A549 (cell line): ENCODE measurements at regions not wholly inside any gene's neighbourhood (a gene's known extent, or its start where the extent isn't known, plus 50 kb on each side); places are given as distances from the start of the nearest gene placed in this dataset.

Experiments
- ATAC-seq, 2 experiments: fragments of 200-7000 bp in 1 of 2; fragments of >200 bp in 1 of 2; cut with Nextera tagmentation in 1 of 2; cut with Tn5 transposase in 1 of 2; 3 replicates each; pipeline versions ENCODE4 v1.8.0 to v1.9.1; 2018 to 2020; ENCODE audit warnings: mild to moderate bottlenecking in 1 of 2, moderate library complexity in 1 of 2
- CTCF ChIA-PET: fragments of 300-600 bp; sonication (Branson Sonifier 250); formaldehyde crosslinking; extraction: SDS; loops from one replicate; lab custom pipeline; 2021; ENCODE audit warnings: antibody characterized with exemption, inconsistent platforms; lab: Yijun Ruan, JAX
- POLR2A ChIA-PET: fragments of 350-600 bp; formaldehyde crosslinking; extraction: SDS; loops from one replicate; lab custom pipeline; 2021; ENCODE audit warnings: antibody characterized with exemption, inconsistent platforms; lab: Yijun Ruan, JAX
- DNase-seq, 2 experiments: peaks; one replicate each; pipeline versions ENCODE4 v3.0.0 to v3.0.0-alpha.2; 2011 to 2016; ENCODE audit warnings: low read depth in 1 of 2, low spot score in 1 of 2
- FAIRE-seq: peaks from 2 replicates; lab custom pipeline; 2011; peaks lifted over from hg19 to GRCh38; lab: Jason Lieb, UNC
- H3K27ac ChIP-seq, 2 experiments: fragments of >200 bp; sonication (Bioruptor Twin); formaldehyde crosslinking; 3 replicates each; pipeline ENCODE4 v1.5.1; 2016 to 2017
- H3K4me1 ChIP-seq: fragments of >200 bp; sonication (Bioruptor Twin); formaldehyde crosslinking; 3 replicates; pipeline ENCODE4 v1.6.1; 2016
- H3K4me2 ChIP-seq: fragments of >200 bp; sonication (Bioruptor Twin); formaldehyde crosslinking; 3 replicates; pipeline ENCODE4 v1.6.1; 2016
- H3K4me3 ChIP-seq: fragments of >200 bp; sonication (Bioruptor Twin); formaldehyde crosslinking; 3 replicates; pipeline ENCODE4 v1.5.1; 2016
- H3K9me3 ChIP-seq: fragments of >200 bp; sonication (Bioruptor Twin); formaldehyde crosslinking; 3 replicates; pipeline ENCODE4 v1.6.1; 2016
- ATOH8 ChIP-seq: fragments of 250-450 bp; sonication (Bioruptor Pico); IDR thresholded peaks from 2 replicates; pipeline ENCODE4 v1.5.0; 2020; ENCODE audit warnings: low read depth, mild to moderate bottlenecking, moderate library complexity
- CBX2 ChIP-seq: fragments of 200-600 bp; sonication (generic); IDR thresholded peaks from 2 replicates; pipeline ENCODE4 v1.6.1; 2016; ENCODE audit warnings: low read depth, mild to moderate bottlenecking, borderline replicate concordance
- CBX8 ChIP-seq: fragments of 200-600 bp; sonication (generic); IDR thresholded peaks from 2 replicates; pipeline ENCODE4 v1.6.1; 2016
- CHD2 ChIP-seq: fragments of 150-350 bp; IDR thresholded peaks from 2 replicates; pipeline ENCODE4 v1.6.1; 2014; ENCODE audit warnings: low read length; ENCODE audit not compliant: partially characterized antibody
- EHF ChIP-seq: fragments of 250-450 bp; sonication (Bioruptor Pico); IDR thresholded peaks from 2 replicates; pipeline ENCODE4 v1.5.0; 2020; ENCODE audit warnings: mild to moderate bottlenecking
- EP300 ChIP-seq, 2 experiments: fragments of >200 bp; sonication (Bioruptor Twin); formaldehyde crosslinking; IDR thresholded peaks; 2 replicates in 1 of 2; 3 replicates in 1 of 2; pipeline ENCODE4 v1.6.1; 2016 to 2017
- ESRRA ChIP-seq: fragments of 150-350 bp; IDR thresholded peaks from 2 replicates; pipeline ENCODE4 v1.6.1; 2014; ENCODE audit warnings: mild to moderate bottlenecking, low read length, borderline replicate concordance
- HOXA7 ChIP-seq: fragments of 250-450 bp; sonication (Bioruptor Pico); IDR thresholded peaks from 2 replicates; pipeline ENCODE4 v1.5.0; 2020; ENCODE audit warnings: mild to moderate bottlenecking, moderate library complexity
- JUN ChIP-seq, 2 experiments: fragments of >200 bp; sonication (Bioruptor Twin); formaldehyde crosslinking; IDR thresholded peaks; 2 replicates in 1 of 2; 3 replicates in 1 of 2; pipeline ENCODE4 v1.6.1; 2016 to 2017
- MAZ ChIP-seq: fragments of 150-350 bp; IDR thresholded peaks from 2 replicates; pipeline ENCODE4 v1.6.1; 2014; ENCODE audit warnings: antibody characterized with exemption, low read depth, low read length, borderline replicate concordance
- NFE2L2 ChIP-seq: fragments of 150-350 bp; conservative IDR thresholded peaks from 2 replicates; pipeline ENCODE4 v1.6.1; 2014; ENCODE audit warnings: low read length
- PBX3 ChIP-seq: IDR thresholded peaks from 2 replicates; pipeline ENCODE4 v1.6.1; 2012
- POLR2A ChIP-seq: IDR thresholded peaks from 2 replicates; pipeline ENCODE4 v1.6.1; 2012; ENCODE audit warnings: mild to moderate bottlenecking, low read length
- RNF2 ChIP-seq: fragments of 200-600 bp; sonication (generic); IDR thresholded peaks from 2 replicates; pipeline ENCODE4 v1.6.1; 2016; ENCODE audit warnings: low read depth, mild to moderate bottlenecking, antibody characterized with exemption, moderate library complexity, borderline replicate concordance
- SMC3 ChIP-seq: fragments of >200 bp; sonication (Bioruptor Twin); formaldehyde crosslinking; IDR thresholded peaks from 3 replicates; pipeline ENCODE4 v1.6.1; 2018; ENCODE audit warnings: inconsistent platforms
- SREBF2 ChIP-seq: fragments of 450-650 bp; IDR thresholded peaks from 2 replicates; pipeline ENCODE4 v1.6.1; 2014; ENCODE audit warnings: mild to moderate bottlenecking, moderate library complexity
- USF2 ChIP-seq: fragments of 450-650 bp; IDR thresholded peaks from 2 replicates; pipeline ENCODE4 v1.6.1; 2014; ENCODE audit warnings: antibody characterized with exemption
- ZFP36 ChIP-seq: fragments of 450-650 bp; IDR thresholded peaks from 2 replicates; pipeline ENCODE4 v1.6.1; 2014; ENCODE audit warnings: borderline replicate concordance; ENCODE audit not compliant: partially characterized antibody
- ZNF302 ChIP-seq: fragments of 250-450 bp; sonication (Bioruptor Pico); IDR thresholded peaks from 2 replicates; pipeline ENCODE4 v1.9.0; 2021; ENCODE audit warnings: inconsistent platforms, mild to moderate bottlenecking, moderate library complexity
- ZSCAN20 ChIP-seq: fragments of 250-450 bp; sonication (Bioruptor Pico); IDR thresholded peaks from 2 replicates; pipeline ENCODE4 v1.8.0; 2022; ENCODE audit warnings: mild to moderate bottlenecking, moderate library complexity
- WGBS: methylation state at CpG from one replicate; pipeline ENCODE4 v1.1.6; 2017; ENCODE audit errors: missing lambda C conversion rate; 5-methylcytosine and 5-hydroxymethylcytosine counted together

- FAIRE-seq (no peak), ATAC-seq (no peak), DNase-seq (no peak)
- ChIA-PET CTCF (interaction anchor here (0.6 kb wide), 1 partner anchor 93 kb away, joined by 3 read pairs; no protein-coding TSS in a partner anchor), POLR2A (no interaction called here)
- Histone ChIP-seq H3K4me3 (no peak overlapping the region), H3K27ac (no peak overlapping the region), H3K4me1 (no peaks in the 10 kb centered on the region), H3K9me3 (no peaks in the 10 kb centered on the region), H3K4me2 (no peak overlapping the region)
- TF ChIP-seq CBX2 (no peak), EP300 (IDR thresholded peaks at IDR 0.05) (no peak), CBX8 (no peak), ATOH8 (CRISPR knock-in tag) (no peak), ZFP36 (no peak), SMC3 (no peak), RNF2 (no peak), MAZ (no peak), HOXA7 (no peak), NFE2L2 (no peak), SREBF2 (no peak), JUN (IDR thresholded peaks at IDR 0.05) (no peak), POLR2A (no peak)
Observed at GRCh38 chrX:64853424-64853823, 122.8 kb downstream of the ZC4H2 start.

GRCh38 chrX:64850371-64851082 is 125.7 kb downstream of the ZC4H2 start:
- no peak for DNase-seq
- Histone ChIP-seq H3K4me2 (no peak overlapping the region), H3K9me3 (no peaks in the 10 kb centered on the region), H3K4me1 (no peaks in the 10 kb centered on the region), H3K27ac (no peak overlapping the region), H3K4me3 (no peak overlapping the region)
- ATAC-seq = no peak
- ChIA-PET POLR2A (no interaction called here), CTCF (no interaction called here)
- WGBS = 0% methylated on average over 6 of the region's 6 CpGs
- no peak for FAIRE-seq
- TF ChIP-seq ESRRA (no peak), CHD2 (no peak), ZNF302 (no peak), ZSCAN20 (CRISPR knock-in tag) (no peak), USF2 (no peak), ZFP36 (no peak), ATOH8 (CRISPR knock-in tag) (no peak), PBX3 (no peak)

GRCh38 chrX:64843224-64843623 is 133.0 kb downstream of the ZC4H2 start:
- DNase-seq = no peak
- no peak for FAIRE-seq
- Histone ChIP-seq H3K27ac (no peak overlapping the region), H3K9me3 (no peaks in the 10 kb centered on the region), H3K4me3 (no peak overlapping the region), H3K4me2 (no peak overlapping the region), H3K4me1 (no peaks in the 10 kb centered on the region)
- ChIA-PET CTCF (no interaction called here), POLR2A (no interaction called here)
- TF ChIP-seq EHF = no peak
- no peak for TF ChIP-seq ZSCAN20 (CRISPR knock-in tag)
- ATAC-seq = no peak
- WGBS = 5% methylated on average over 1 of the region's 1 CpG
